ENCODE measurements at regions not wholly inside any gene's neighbourhood (a gene's known extent, or its start where the extent isn't known, plus 50 kb on each side); places are given as distances from the start of the nearest gene placed in this dataset.

DNA sequence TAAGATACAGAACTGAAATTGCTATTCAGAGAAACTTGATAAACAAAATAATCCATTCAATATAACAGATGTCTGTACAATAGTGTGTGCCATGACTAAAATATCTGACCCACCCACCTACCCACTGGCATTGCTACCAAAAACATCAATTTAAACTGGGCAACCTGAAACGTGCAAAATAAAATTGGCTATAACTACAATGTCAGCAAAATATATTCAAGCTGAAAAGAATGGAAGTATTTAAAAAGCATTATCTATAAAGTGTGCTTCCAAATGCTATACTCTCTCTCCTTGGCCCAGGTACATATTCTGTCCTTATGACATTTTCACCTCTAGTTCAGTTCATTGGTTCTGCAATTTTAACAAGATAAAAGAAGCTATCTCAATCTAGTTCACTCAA, 379.6 kb upstream of the ATP11B start:
- H3K27ac ChIP-seq (ENCODE audit: low read length, poor library complexity, severe bottlenecking): no peak overlapping the region
- H2AFZ ChIP-seq (ENCODE audit: low read depth, low read length): no peak overlapping the region
- no peak overlapping the region for H4K91ac ChIP-seq (ENCODE audit: low read length)
- no peak overlapping the region for H3K4me2 ChIP-seq (ENCODE audit: low read length, poor library complexity, severe bottlenecking)
- no peak overlapping the region for H3K4me3 ChIP-seq (ENCODE audit: insufficient read depth in 1 of 2, low read depth in 1 of 2, low read length in 2 of 2)
- no peaks in the 10 kb centered on the region for H3K36me3 ChIP-seq (ENCODE audit: control insufficient read depth in 1 of 2, insufficient read depth in 2 of 2, low read depth in 1 of 2, low read length in 2 of 2)
- DNase-seq: no peak
- H3K23ac ChIP-seq (ENCODE audit: low read length in 2 of 2): no peak overlapping the region
- no peak overlapping the region for H4K8ac ChIP-seq (ENCODE audit: low read length)
- WGBS: 60% methylated on average over 1 of the region's 1 CpG
- no peaks in the 10 kb centered on the region for H3K9me3 ChIP-seq (ENCODE audit: control insufficient read depth, low read length)
- H2AK5ac ChIP-seq (ENCODE audit: low read length, severe bottlenecking): no peak overlapping the region
- no peak overlapping the region for H3K18ac ChIP-seq (ENCODE audit: low read depth in 1 of 2, low read length in 2 of 2)
- H3K4me1 ChIP-seq (ENCODE audit: control insufficient read depth, insufficient read depth, low read depth, low read length): no peaks in the 10 kb centered on the region
- H2BK15ac ChIP-seq (ENCODE audit: low read depth, poor library complexity, severe bottlenecking): no peak overlapping the region
- H3K14ac ChIP-seq (ENCODE audit: low read length in 2 of 2): no peak overlapping the region
- H3K9ac ChIP-seq (ENCODE audit: low read length): no peak overlapping the region
- H2BK120ac ChIP-seq (ENCODE audit: low read depth, low read length): no peak overlapping the region
- no peak overlapping the region for H3K4ac ChIP-seq (ENCODE audit: low read depth in 1 of 2, low read length in 2 of 2)
- no peak overlapping the region for H2BK5ac ChIP-seq (ENCODE audit: low read depth, low read length, poor library complexity, severe bottlenecking)
- H3K79me1 ChIP-seq (replicated peaks; ENCODE audit: low read length, poor library complexity, severe bottlenecking): no peaks in the 10 kb centered on the region
- no peaks in the 10 kb centered on the region for H3K27me3 ChIP-seq (ENCODE audit: control insufficient read depth in 1 of 2, insufficient read depth in 1 of 2, low read length in 2 of 2)
- H2BK12ac ChIP-seq (ENCODE audit: low read length in 2 of 2): no peak overlapping the region

DNA sequence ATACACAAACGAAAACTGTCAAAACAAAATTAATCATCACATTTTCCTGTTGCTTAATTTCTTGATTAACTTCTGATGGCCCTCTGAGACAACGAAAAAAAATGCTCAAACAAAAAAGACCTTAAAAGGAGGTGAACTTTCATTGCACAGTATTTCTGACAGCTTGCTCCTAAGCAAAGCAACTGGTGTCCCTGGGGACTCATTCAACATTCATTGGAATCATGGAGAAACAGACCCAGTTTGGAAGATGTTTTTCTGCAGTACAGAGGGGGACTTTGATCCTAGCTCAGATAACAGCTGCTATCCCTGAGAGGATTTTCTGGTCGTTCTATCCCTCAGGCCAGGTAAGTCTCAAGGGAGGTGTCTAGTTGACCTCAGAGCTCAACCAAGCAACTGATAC, 378.7 kb upstream of the ATP11B start:
- Histone ChIP-seq H3K4me1 (ENCODE audit: control insufficient read depth, insufficient read depth, low read depth, low read length) (no peaks in the 10 kb centered on the region), H3K18ac (ENCODE audit: low read depth in 1 of 2, low read length in 2 of 2) (peak overlapping the region in 1 of 2 experiments; percentile 21), H3K36me3 (ENCODE audit: control insufficient read depth in 1 of 2, insufficient read depth in 2 of 2, low read depth in 1 of 2, low read length in 2 of 2) (no peaks in the 10 kb centered on the region), H2BK15ac (ENCODE audit: low read depth, poor library complexity, severe bottlenecking) (no peak overlapping the region), H3K27ac (ENCODE audit: low read length, poor library complexity, severe bottlenecking) (no peak overlapping the region), H3K14ac (ENCODE audit: low read length in 2 of 2) (no peak overlapping the region), H3K4me2 (ENCODE audit: low read length, poor library complexity, severe bottlenecking) (no peak overlapping the region), H2BK5ac (ENCODE audit: low read depth, low read length, poor library complexity, severe bottlenecking) (no peak overlapping the region), H3K27me3 (ENCODE audit: control insufficient read depth in 1 of 2, insufficient read depth in 1 of 2, low read length in 2 of 2) (no peaks in the 10 kb centered on the region), H3K79me1 (replicated peaks; ENCODE audit: low read length, poor library complexity, severe bottlenecking) (no peaks in the 10 kb centered on the region), H4K91ac (ENCODE audit: low read length) (no peak overlapping the region), H2BK120ac (ENCODE audit: low read depth, low read length) (no peak overlapping the region), H3K9ac (ENCODE audit: low read length) (no peak overlapping the region), H3K23ac (ENCODE audit: low read length in 2 of 2) (no peak overlapping the region), H3K4me3 (ENCODE audit: insufficient read depth in 1 of 2, low read depth in 1 of 2, low read length in 2 of 2) (no peak overlapping the region), H3K9me3 (ENCODE audit: control insufficient read depth, low read length) (no peaks in the 10 kb centered on the region), H4K8ac (ENCODE audit: low read length) (no peak overlapping the region), H2BK12ac (ENCODE audit: low read length in 2 of 2) (no peak overlapping the region), H3K4ac (ENCODE audit: low read depth in 1 of 2, low read length in 2 of 2) (no peak overlapping the region), H2AFZ (ENCODE audit: low read depth, low read length) (no peak overlapping the region), H2AK5ac (ENCODE audit: low read length, severe bottlenecking) (no peak overlapping the region)
- DNase-seq: no peak
- WGBS: 25% methylated on average over 3 of the region's 3 CpGs

- H3K4ac ChIP-seq (ENCODE audit: low read depth in 1 of 2, low read length in 2 of 2): no peak overlapping the region
- H4K91ac ChIP-seq (ENCODE audit: low read length): no peak overlapping the region
- no peaks in the 10 kb centered on the region for H3K9me3 ChIP-seq (ENCODE audit: control insufficient read depth, low read length)
- no peaks in the 10 kb centered on the region for H3K4me1 ChIP-seq (ENCODE audit: control insufficient read depth, insufficient read depth, low read depth, low read length)
- H3K23ac ChIP-seq (ENCODE audit: low read length in 2 of 2): no peak overlapping the region
- H3K4me2 ChIP-seq (ENCODE audit: low read length, poor library complexity, severe bottlenecking): no peak overlapping the region
- DNase-seq: no peak
- no peak overlapping the region for H2BK12ac ChIP-seq (ENCODE audit: low read length in 2 of 2)
- no peaks in the 10 kb centered on the region for H3K27me3 ChIP-seq (ENCODE audit: control insufficient read depth in 1 of 2, insufficient read depth in 1 of 2, low read length in 2 of 2)
- no peak overlapping the region for H2BK120ac ChIP-seq (ENCODE audit: low read depth, low read length)
- H3K18ac ChIP-seq (ENCODE audit: low read depth in 1 of 2, low read length in 2 of 2): no peak overlapping the region
- H2BK15ac ChIP-seq (ENCODE audit: low read depth, poor library complexity, severe bottlenecking): no peak overlapping the region
- no peak overlapping the region for H2AFZ ChIP-seq (ENCODE audit: low read depth, low read length)
- no peak overlapping the region for H2AK5ac ChIP-seq (ENCODE audit: low read length, severe bottlenecking)
- no peak overlapping the region for H3K14ac ChIP-seq (ENCODE audit: low read length in 2 of 2)
- H3K27ac ChIP-seq (ENCODE audit: low read length, poor library complexity, severe bottlenecking): no peak overlapping the region
- no peak overlapping the region for H2BK5ac ChIP-seq (ENCODE audit: low read depth, low read length, poor library complexity, severe bottlenecking)
- no peak overlapping the region for H3K9ac ChIP-seq (ENCODE audit: low read length)
- no peak overlapping the region for H3K4me3 ChIP-seq (ENCODE audit: insufficient read depth in 1 of 2, low read depth in 1 of 2, low read length in 2 of 2)
- no peaks in the 10 kb centered on the region for H3K79me1 ChIP-seq (replicated peaks; ENCODE audit: low read length, poor library complexity, severe bottlenecking)
- no peaks in the 10 kb centered on the region for H3K36me3 ChIP-seq (ENCODE audit: control insufficient read depth in 1 of 2, insufficient read depth in 2 of 2, low read depth in 1 of 2, low read length in 2 of 2)
- no peak overlapping the region for H4K8ac ChIP-seq (ENCODE audit: low read length)
These were observed 372.6 kb upstream of the ATP11B start for GRCh38 chr3:182420741-182421140.

- H3K79me1 ChIP-seq (replicated peaks; ENCODE audit: low read length, poor library complexity, severe bottlenecking): no peaks in the 10 kb centered on the region
- no peak overlapping the region for H4K8ac ChIP-seq (ENCODE audit: low read length)
- H3K4me2 ChIP-seq (ENCODE audit: low read length, poor library complexity, severe bottlenecking): no peak overlapping the region
- no peak overlapping the region for H2BK5ac ChIP-seq (ENCODE audit: low read depth, low read length, poor library complexity, severe bottlenecking)
- no peak overlapping the region for H3K9ac ChIP-seq (ENCODE audit: low read length)
- H3K4me1 ChIP-seq (ENCODE audit: control insufficient read depth, insufficient read depth, low read depth, low read length): no peaks in the 10 kb centered on the region
- no peak for DNase-seq
- H3K9me3 ChIP-seq (ENCODE audit: control insufficient read depth, low read length): no peaks in the 10 kb centered on the region
- H3K4me3 ChIP-seq (ENCODE audit: insufficient read depth in 1 of 2, low read depth in 1 of 2, low read length in 2 of 2): no peak overlapping the region
- no peak overlapping the region for H2AK5ac ChIP-seq (ENCODE audit: low read length, severe bottlenecking)
- H2BK120ac ChIP-seq (ENCODE audit: low read depth, low read length): no peak overlapping the region
- H2BK15ac ChIP-seq (ENCODE audit: low read depth, poor library complexity, severe bottlenecking): no peak overlapping the region
- H3K4ac ChIP-seq (ENCODE audit: low read depth in 1 of 2, low read length in 2 of 2): no peak overlapping the region
- H3K27me3 ChIP-seq (ENCODE audit: control insufficient read depth in 1 of 2, insufficient read depth in 1 of 2, low read length in 2 of 2): no peaks in the 10 kb centered on the region
- no peak overlapping the region for H2BK12ac ChIP-seq (ENCODE audit: low read length in 2 of 2)
- no peak overlapping the region for H3K18ac ChIP-seq (ENCODE audit: low read depth in 1 of 2, low read length in 2 of 2)
- H3K27ac ChIP-seq (ENCODE audit: low read length, poor library complexity, severe bottlenecking): no peak overlapping the region
- H3K36me3 ChIP-seq (ENCODE audit: control insufficient read depth in 1 of 2, insufficient read depth in 2 of 2, low read depth in 1 of 2, low read length in 2 of 2): no peaks in the 10 kb centered on the region
- 96% methylated on average over 3 of the region's 3 CpGs for WGBS
- no peak overlapping the region for H3K23ac ChIP-seq (ENCODE audit: low read length in 2 of 2)
- H2AFZ ChIP-seq (ENCODE audit: low read depth, low read length): no peak overlapping the region
- H3K14ac ChIP-seq (ENCODE audit: low read length in 2 of 2): no peak overlapping the region
- no peak overlapping the region for H4K91ac ChIP-seq (ENCODE audit: low read length)
These were observed 369.3 kb upstream of the ATP11B start for GRCh38 chr3:182424006-182424405.
